ENCODE measurements at regions not wholly inside any gene's neighbourhood (a gene's known extent, or its start where the extent isn't known, plus 50 kb on each side); places are given as distances from the start of the nearest gene placed in this dataset.

GRCh38 chr2:164439885-164440284 is 181.4 kb downstream of the GRB14 start:
- TF ChIP-seq POLR2A (IDR thresholded peaks at IDR 0.05) (no peak), CTCF (IDR thresholded peaks at IDR 0.05 in 8 of 11, conservative IDR thresholded peaks at IDR 0.05 in 3 of 11) (no peak), POLR2AphosphoS5 (IDR thresholded peaks at IDR 0.05) (no peak)
- intact Hi-C loops (cut with DNase I; ENCODE audit: low total_unique reads) = no loop called here
- WGBS, 5 donors = 90 to 96% (median 94%) methylated on average over 3 of the region's 3 CpGs

GRCh38 chr2:164439235-164439634 is 182.0 kb downstream of the GRB14 start:
- intact Hi-C loops (cut with DNase I; ENCODE audit: low total_unique reads) = no loop called here
- no peak for TF ChIP-seq POLR2AphosphoS5 (IDR thresholded peaks at IDR 0.05)
- TF ChIP-seq CTCF (IDR thresholded peaks at IDR 0.05 in 8 of 11, conservative IDR thresholded peaks at IDR 0.05 in 3 of 11) = no peak
- TF ChIP-seq POLR2A (IDR thresholded peaks at IDR 0.05) = no peak
- no peaks in the 10 kb centered on the region for H3K9me3 ChIP-seq

More at GRCh38 chr2:164439885-164440284, 181.4 kb downstream of the GRB14 start:
- Histone ChIP-seq H3K36me3 (no peaks in the 10 kb centered on the region), H3K27ac (no peak overlapping the region), H3K9me3 (no peaks in the 10 kb centered on the region), H3K27me3 (replicated peaks in 1 of 7) (no peaks in the 10 kb centered on the region), H3K4me1 (no peaks in the 10 kb centered on the region), H3K4me3 (no peak overlapping the region)
- DNase-seq = no peak

GRCh38 chr2:164438490-164439205 is 182.6 kb downstream of the GRB14 start:
- DNase-seq = no peak
- intact Hi-C loops (cut with DNase I; ENCODE audit: low total_unique reads) = no loop called here
- no peaks in the 10 kb centered on the region for H3K4me1 ChIP-seq
- H3K27me3 ChIP-seq (replicated peaks in 1 of 7) = no peaks in the 10 kb centered on the region
- no peak overlapping the region for H3K4me3 ChIP-seq
- H3K27ac ChIP-seq = no peak overlapping the region
- TF ChIP-seq POLR2AphosphoS5 (IDR thresholded peaks at IDR 0.05) = no peak
- no peak for TF ChIP-seq CTCF (IDR thresholded peaks at IDR 0.05 in 8 of 11, conservative IDR thresholded peaks at IDR 0.05 in 3 of 11)
- TF ChIP-seq POLR2A (IDR thresholded peaks at IDR 0.05) = no peak
- no peaks in the 10 kb centered on the region for H3K9me3 ChIP-seq
- H3K36me3 ChIP-seq = no peaks in the 10 kb centered on the region

More at GRCh38 chr2:164439235-164439634, 182.0 kb downstream of the GRB14 start:
- Histone ChIP-seq H3K36me3 (no peaks in the 10 kb centered on the region), H3K27me3 (replicated peaks in 1 of 7) (no peaks in the 10 kb centered on the region), H3K4me3 (no peak overlapping the region), H3K27ac (no peak overlapping the region), H3K4me1 (no peaks in the 10 kb centered on the region)
- DNase-seq = no peak

- TF ChIP-seq POLR2AphosphoS5 (IDR thresholded peaks at IDR 0.05) (no peak), POLR2A (IDR thresholded peaks at IDR 0.05) (no peak), CTCF (IDR thresholded peaks at IDR 0.05 in 8 of 11, conservative IDR thresholded peaks at IDR 0.05 in 3 of 11) (no peak)
Observed at GRCh38 chr2:164436131-164436530, 185.2 kb downstream of the GRB14 start.

More at GRCh38 chr2:164436131-164436530, 185.2 kb downstream of the GRB14 start:
- WGBS, 5 donors = 62 to 80% (median 70%) methylated on average over 3 of the region's 3 CpGs
- Histone ChIP-seq H3K27ac (no peak overlapping the region), H3K27me3 (replicated peaks in 1 of 7) (no peaks in the 10 kb centered on the region), H3K36me3 (no peaks in the 10 kb centered on the region), H3K4me1 (no peaks in the 10 kb centered on the region), H3K4me3 (no peak overlapping the region), H3K9me3 (no peaks in the 10 kb centered on the region)
- intact Hi-C loops (cut with DNase I; ENCODE audit: low total_unique reads) = no loop called here
- DNase-seq = no peak

Measured in spleen (tissue), 11 donors.